ENCODE measurements at regions not wholly inside any gene's neighbourhood (a gene's known extent, or its start where the extent isn't known, plus 50 kb on each side); places are given as distances from the start of the nearest gene placed in this dataset.

DNA sequence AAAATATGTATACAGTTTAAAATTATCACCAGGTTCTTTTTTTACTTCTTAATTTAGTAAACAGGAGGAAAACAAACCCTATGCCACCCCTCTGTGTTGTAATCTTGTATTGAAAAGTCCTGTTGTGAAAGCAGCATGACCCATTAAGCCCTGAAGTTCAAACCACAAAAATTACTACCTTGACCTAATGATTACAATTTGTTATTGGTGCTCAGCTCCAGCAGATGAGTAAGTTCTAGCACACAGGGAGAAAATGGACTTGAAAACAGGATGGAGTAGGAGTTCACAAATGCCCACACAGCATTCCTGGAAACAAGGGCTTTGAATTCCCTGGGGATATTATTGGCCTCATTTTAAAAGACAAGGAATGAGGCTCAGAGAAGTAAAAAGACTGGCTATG is 505.8 kb upstream of the ERCC4 start:
- TF ChIP-seq, protein P1, sequence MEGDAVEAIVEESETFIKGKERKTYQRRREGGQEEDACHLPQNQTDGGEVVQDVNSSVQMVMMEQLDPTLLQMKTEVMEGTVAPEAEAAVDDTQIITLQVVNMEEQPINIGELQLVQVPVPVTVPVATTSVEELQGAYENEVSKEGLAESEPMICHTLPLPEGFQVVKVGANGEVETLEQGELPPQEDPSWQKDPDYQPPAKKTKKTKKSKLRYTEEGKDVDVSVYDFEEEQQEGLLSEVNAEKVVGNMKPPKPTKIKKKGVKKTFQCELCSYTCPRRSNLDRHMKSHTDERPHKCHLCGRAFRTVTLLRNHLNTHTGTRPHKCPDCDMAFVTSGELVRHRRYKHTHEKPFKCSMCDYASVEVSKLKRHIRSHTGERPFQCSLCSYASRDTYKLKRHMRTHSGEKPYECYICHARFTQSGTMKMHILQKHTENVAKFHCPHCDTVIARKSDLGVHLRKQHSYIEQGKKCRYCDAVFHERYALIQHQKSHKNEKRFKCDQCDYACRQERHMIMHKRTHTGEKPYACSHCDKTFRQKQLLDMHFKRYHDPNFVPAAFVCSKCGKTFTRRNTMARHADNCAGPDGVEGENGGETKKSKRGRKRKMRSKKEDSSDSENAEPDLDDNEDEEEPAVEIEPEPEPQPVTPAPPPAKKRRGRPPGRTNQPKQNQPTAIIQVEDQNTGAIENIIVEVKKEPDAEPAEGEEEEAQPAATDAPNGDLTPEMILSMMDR (IDR thresholded peaks at IDR 0.05) = no peak
- no peak for TF ChIP-seq POLR2A (IDR thresholded peaks at IDR 0.05)
